Omental fat pad (tissue), 3 donors: ENCODE measurements at regions not wholly inside any gene's neighbourhood (a gene's known extent, or its start where the extent isn't known, plus 50 kb on each side); places are given as distances from the start of the nearest gene placed in this dataset.

Experiments used
- ATAC-seq: fragments of 150-250 bp; one replicate; pipeline ENCODE4 v1.9.1; 2016; ENCODE audit warnings: mild to moderate bottlenecking, moderate library complexity; ENCODE audit not compliant: low FRiP score
- DNase-seq: peaks from one replicate; pipeline ENCODE4 v3.0.0-alpha.2; 2019; ENCODE audit warnings: low spot score
- CTCF ChIP-seq, 3 donors: fragments of 450-650 bp; IDR thresholded peaks; one replicate each; pipeline ENCODE4 v1.5.1; 2016 to 2017; ENCODE audit warnings: antibody characterized with exemption in 3 of 3, mild to moderate bottlenecking in 3 of 3, moderate library complexity in 2 of 3

DNA sequence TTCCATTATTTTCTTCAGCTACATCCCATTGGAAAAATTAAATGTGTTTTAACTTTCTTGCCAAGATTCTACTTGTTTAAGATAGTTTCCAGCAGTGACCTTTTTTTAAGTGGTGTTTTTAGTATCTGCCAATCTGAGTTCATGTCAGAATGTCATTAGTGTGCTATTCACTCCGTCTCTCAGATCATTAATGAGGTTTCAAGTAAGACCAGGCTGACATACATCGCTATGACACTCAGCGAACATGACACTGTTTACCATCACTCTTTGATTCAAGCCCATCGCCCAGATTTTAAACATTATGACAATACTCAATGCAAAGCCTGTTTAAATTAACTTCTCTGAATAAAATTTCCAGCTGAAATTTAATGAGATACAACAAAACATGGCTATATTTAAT is 272.0 kb upstream of the KYNU start:
- ATAC-seq: no peak
- DNase-seq: no peak
- no peak for TF ChIP-seq CTCF (IDR thresholded peaks at IDR 0.05)

GRCh38 chr2:142603759-142604158 is 273.7 kb upstream of the KYNU start:
- ATAC-seq (no peak), DNase-seq (no peak)
- TF ChIP-seq CTCF (IDR thresholded peaks at IDR 0.05): no peak

DNA sequence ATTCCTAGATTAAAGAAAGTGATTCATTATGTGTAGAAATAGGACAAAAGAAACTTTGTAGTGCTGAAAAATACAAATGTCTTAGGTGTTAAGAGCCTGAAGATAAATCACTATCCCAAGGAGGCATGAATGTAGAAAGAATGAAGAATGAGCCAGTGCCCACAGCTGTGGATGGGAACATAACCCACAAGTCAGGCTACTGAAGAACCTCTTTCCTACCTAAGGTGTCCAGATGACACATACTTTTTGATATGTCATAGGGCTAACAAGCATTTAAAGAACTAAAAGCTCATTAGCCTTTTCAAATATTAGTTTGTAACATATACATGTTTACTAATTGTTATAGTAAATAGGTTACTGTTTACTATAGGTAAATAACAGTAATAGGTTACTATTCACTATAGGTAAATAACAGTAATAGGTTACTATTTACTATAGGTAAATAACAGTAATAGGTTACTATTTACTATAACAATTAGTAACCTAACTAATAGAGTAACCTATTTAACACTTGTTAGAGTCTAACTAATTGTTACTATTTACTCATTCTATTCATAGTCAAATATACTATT is 275.0 kb upstream of the KYNU start:
- ATAC-seq: no peak
- DNase-seq: no peak

GRCh38 chr2:142601794-142602193 is 275.7 kb upstream of the KYNU start:
- TF ChIP-seq CTCF (IDR thresholded peaks at IDR 0.05): no peak
- no peak for DNase-seq
- no peak for ATAC-seq

More for the DNA sequence above, 275.0 kb upstream of the KYNU start:
- no peak for TF ChIP-seq CTCF (IDR thresholded peaks at IDR 0.05)

DNA sequence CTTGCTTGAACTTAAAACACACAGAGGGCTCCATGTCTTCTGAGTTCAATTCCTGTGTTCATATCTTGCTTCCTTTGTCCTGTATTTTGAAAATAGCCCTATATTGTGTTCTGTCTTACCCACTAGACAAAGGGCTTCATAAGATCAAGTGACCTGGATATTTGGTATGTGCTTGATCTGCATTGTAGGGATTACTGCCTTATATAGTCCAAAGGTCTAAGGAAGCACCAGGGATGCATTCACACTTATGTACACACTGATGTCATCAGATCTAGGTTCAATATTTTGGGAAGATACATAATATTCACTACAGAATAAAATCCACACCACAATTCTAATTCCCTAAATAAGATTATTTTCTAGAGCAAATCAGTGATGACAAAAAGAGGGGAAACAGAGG is 278.0 kb upstream of the KYNU start:
- no peak for TF ChIP-seq CTCF (IDR thresholded peaks at IDR 0.05)
- no peak for ATAC-seq
- no peak for DNase-seq

GRCh38 chr2:142598846-142599245 is 278.6 kb upstream of the KYNU start:
- ATAC-seq: no peak
- TF ChIP-seq CTCF (IDR thresholded peaks at IDR 0.05): no peak
- DNase-seq: no peak

DNA sequence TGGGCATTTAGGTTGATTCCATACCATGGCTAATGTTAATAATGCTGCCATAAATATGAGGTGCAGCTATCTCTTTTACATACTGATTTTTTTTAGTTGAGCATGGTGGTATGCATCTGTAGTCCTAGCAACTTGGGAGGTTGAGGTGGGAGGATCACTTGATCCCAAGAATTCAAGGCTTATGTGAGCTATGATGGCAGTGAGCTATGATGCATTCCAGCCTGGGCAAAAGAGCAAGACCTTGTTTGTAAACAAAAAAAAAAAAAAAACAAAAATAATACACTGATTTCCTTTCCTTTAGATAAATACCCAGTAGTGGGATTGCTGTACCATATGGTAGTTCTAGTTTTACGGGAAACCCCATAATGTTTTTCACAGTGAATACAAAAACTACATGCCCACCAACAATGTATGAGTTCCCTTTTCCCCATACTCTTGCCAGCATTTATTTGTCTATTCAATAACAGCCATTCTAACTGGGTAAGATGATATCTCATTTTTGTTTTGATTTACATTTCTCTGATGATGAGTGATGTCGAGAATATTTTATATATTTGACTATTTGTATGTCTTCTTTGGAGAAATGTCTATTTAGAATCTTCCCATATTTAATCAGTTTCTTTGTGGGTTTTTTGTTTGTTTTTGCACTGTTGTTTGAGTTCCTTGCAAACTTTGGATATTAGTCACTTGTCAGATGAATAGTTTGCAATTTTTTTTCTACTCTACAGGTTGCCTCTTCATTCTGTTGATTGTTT is 281.0 kb upstream of the KYNU start:
- TF ChIP-seq CTCF (IDR thresholded peaks at IDR 0.05): no peak
- no peak for ATAC-seq

More for the DNA sequence above, 281.0 kb upstream of the KYNU start:
- no peak for DNase-seq
